ENCODE measurements at regions not wholly inside any gene's neighbourhood (a gene's known extent, or its start where the extent isn't known, plus 50 kb on each side); places are given as distances from the start of the nearest gene placed in this dataset.

DNA sequence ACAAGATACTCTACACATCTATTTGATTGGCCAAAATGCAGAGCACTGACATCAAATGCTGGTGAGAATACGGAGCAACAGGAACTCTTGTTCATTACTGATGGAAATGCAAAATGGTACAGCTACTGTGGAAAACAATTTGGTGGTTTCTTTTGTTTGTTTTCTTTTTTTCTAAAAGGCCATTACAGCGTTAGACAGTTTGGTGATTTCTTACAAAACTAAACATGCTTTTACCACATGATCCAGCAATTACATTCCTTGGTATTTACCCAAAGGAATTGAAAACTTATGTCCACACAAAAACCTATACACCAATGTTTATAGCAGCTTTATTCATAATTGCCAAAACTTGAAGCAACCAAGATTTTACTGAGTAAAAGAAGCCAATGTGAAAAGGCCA lies 66.4 kb upstream of the FBXO28 start:
- Mint-ChIP-seq H3K4me1 (peaks cover 3% of the 10 kb centered on the region), H3K9me3 (peaks cover 3% of the 10 kb centered on the region), H3K27me3 (ENCODE audit: insufficient read depth, low read depth) (peaks cover 2% of the 10 kb centered on the region), H3K27ac (no peak overlapping the region), H3K36me3 (no peaks in the 10 kb centered on the region), H3K4me3 (no peak overlapping the region)
- Histone ChIP-seq H3K27ac (no peak overlapping the region), H3K36me3 (no peaks in the 10 kb centered on the region), H3K4me1 (no peaks in the 10 kb centered on the region), H3K9ac (no peak overlapping the region), H3K9me3 (ENCODE audit: low read depth) (no peaks in the 10 kb centered on the region), H4K20me1 (ENCODE audit: low read depth) (no peaks in the 10 kb centered on the region), H3K79me2 (ENCODE audit: low read depth) (no peaks in the 10 kb centered on the region), H3F3A (ENCODE audit: low read depth) (no peaks in the 10 kb centered on the region), H3K4me2 (no peak overlapping the region), H3K4me3 (no peak overlapping the region), H3K27me3 (no peaks in the 10 kb centered on the region), H2AFZ (replicated peaks) (no peak overlapping the region)
- no peak for DNase-seq (ENCODE audit: low spot score)
- TF ChIP-seq EZH2 (IDR thresholded peaks at IDR 0.05) (no peak), EZH2phosphoT487 (IDR thresholded peaks at IDR 0.05) (no peak), CTCF (IDR thresholded peaks at IDR 0.05) (no peak)

- Mint-ChIP-seq H3K27ac (no peak overlapping the region), H3K27me3 (ENCODE audit: insufficient read depth, low read depth) (peaks cover 5% of the 10 kb centered on the region), H3K9me3 (peaks cover 3% of the 10 kb centered on the region), H3K36me3 (no peaks in the 10 kb centered on the region), H3K4me3 (no peak overlapping the region), H3K4me1 (peaks cover 7% of the 10 kb centered on the region)
- Histone ChIP-seq H2AFZ (replicated peaks) (no peak overlapping the region), H3K4me3 (no peak overlapping the region), H3K27ac (no peak overlapping the region), H3K79me2 (ENCODE audit: low read depth) (no peaks in the 10 kb centered on the region), H3K4me1 (no peaks in the 10 kb centered on the region), H3K9ac (no peak overlapping the region), H4K20me1 (ENCODE audit: low read depth) (no peaks in the 10 kb centered on the region), H3K4me2 (no peak overlapping the region), H3K9me3 (ENCODE audit: low read depth) (no peaks in the 10 kb centered on the region), H3F3A (ENCODE audit: low read depth) (no peaks in the 10 kb centered on the region), H3K27me3 (no peaks in the 10 kb centered on the region), H3K36me3 (no peaks in the 10 kb centered on the region)
- no peak for TF ChIP-seq EZH2phosphoT487 (IDR thresholded peaks at IDR 0.05)
- no peak for TF ChIP-seq CTCF (IDR thresholded peaks at IDR 0.05)
- no peak for TF ChIP-seq EZH2 (IDR thresholded peaks at IDR 0.05)
- no peak for DNase-seq (ENCODE audit: low spot score)
Observed at GRCh38 chr1:224045556-224045955, 68.4 kb upstream of the FBXO28 start.

DNA sequence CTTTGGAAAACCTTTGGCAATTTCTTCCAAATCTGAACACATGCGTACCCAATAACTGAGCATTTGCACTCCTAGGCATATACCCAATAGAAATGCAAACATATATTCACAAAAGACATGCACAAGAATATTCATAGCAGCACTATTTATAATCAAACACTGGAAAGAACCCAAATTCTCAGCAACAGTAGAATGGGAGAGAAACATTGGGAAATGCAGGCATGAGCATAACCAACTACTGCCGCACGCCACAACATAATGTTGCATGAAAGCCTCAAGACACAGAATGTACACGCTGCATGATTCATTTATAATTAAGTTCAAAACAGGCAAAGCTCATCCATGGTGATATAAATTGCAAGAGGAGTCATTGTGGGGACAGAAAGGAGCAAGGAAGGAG lies 69.5 kb upstream of the FBXO28 start:
- Histone ChIP-seq H3K9ac (no peak overlapping the region), H3K36me3 (no peaks in the 10 kb centered on the region), H2AFZ (replicated peaks) (peak overlapping the region; percentile 57), H3K27ac (no peak overlapping the region), H3K79me2 (ENCODE audit: low read depth) (no peaks in the 10 kb centered on the region), H4K20me1 (ENCODE audit: low read depth) (no peaks in the 10 kb centered on the region), H3F3A (ENCODE audit: low read depth) (no peaks in the 10 kb centered on the region), H3K4me3 (no peak overlapping the region), H3K27me3 (no peaks in the 10 kb centered on the region), H3K9me3 (ENCODE audit: low read depth) (no peaks in the 10 kb centered on the region), H3K4me1 (no peaks in the 10 kb centered on the region), H3K4me2 (no peak overlapping the region)
- Mint-ChIP-seq H3K36me3 (no peaks in the 10 kb centered on the region), H3K9me3 (peaks cover 3% of the 10 kb centered on the region), H3K4me1 (peaks cover 7% of the 10 kb centered on the region), H3K27me3 (ENCODE audit: insufficient read depth, low read depth) (peaks cover 5% of the 10 kb centered on the region), H3K27ac (no peak overlapping the region), H3K4me3 (no peak overlapping the region)
- DNase-seq (ENCODE audit: low spot score), result no peak
- TF ChIP-seq EZH2 (IDR thresholded peaks at IDR 0.05) (no peak), CTCF (IDR thresholded peaks at IDR 0.05) (no peak), EZH2phosphoT487 (IDR thresholded peaks at IDR 0.05) (no peak)

Data from neural progenitor cell (in vitro differentiated cells).